T-helper 17 cell (primary cell): ENCODE measurements at regions not wholly inside any gene's neighbourhood (a gene's known extent, or its start where the extent isn't known, plus 50 kb on each side); places are given as distances from the start of the nearest gene placed in this dataset.
"Not testable (repeated sequence)": the region's sequence is repeated elsewhere in the genome, so short reads cannot be mapped to it uniquely, and the experiment has no call there.

ENCODE experiments used
- ATAC-seq: fragments of 150-1000 bp; cut with Tn5 transposase; 2 replicates; pipeline ENCODE4 v1.10.0; 2021; ENCODE audit warnings: mild to moderate bottlenecking, moderate library complexity
- DNase-seq, 3 donors: peaks; one replicate each; pipeline versions ENCODE4 v3.0.0 to v3.0.0-alpha.2; 2020 to 2021
- H3K9me3 ChIP-seq: one replicate; pipeline ENCODE4 v1.7.0; 2013; ENCODE audit warnings: low read length, mild to moderate bottlenecking; ENCODE audit not compliant: control insufficient read depth, poor library complexity, severe bottlenecking
- H3K27ac Mint-ChIP-seq: one replicate; pipeline ENCODE4 v1.8.0; 2022; ENCODE audit warnings: mild to moderate bottlenecking, moderate library complexity, mixed read lengths
- H3K27me3 Mint-ChIP-seq: one replicate; pipeline ENCODE4 v1.8.0; 2022; ENCODE audit warnings: mixed read lengths
- H3K36me3 Mint-ChIP-seq: one replicate; pipeline ENCODE4 v1.8.0; 2022; ENCODE audit warnings: low read depth, mixed read lengths
- H3K4me1 Mint-ChIP-seq: one replicate; pipeline ENCODE4 v1.8.0; 2022; ENCODE audit warnings: mild to moderate bottlenecking, mixed read lengths
- H3K4me3 Mint-ChIP-seq: one replicate; pipeline ENCODE4 v1.8.0; 2022; ENCODE audit warnings: mild to moderate bottlenecking, moderate library complexity, mixed read lengths

DNA sequence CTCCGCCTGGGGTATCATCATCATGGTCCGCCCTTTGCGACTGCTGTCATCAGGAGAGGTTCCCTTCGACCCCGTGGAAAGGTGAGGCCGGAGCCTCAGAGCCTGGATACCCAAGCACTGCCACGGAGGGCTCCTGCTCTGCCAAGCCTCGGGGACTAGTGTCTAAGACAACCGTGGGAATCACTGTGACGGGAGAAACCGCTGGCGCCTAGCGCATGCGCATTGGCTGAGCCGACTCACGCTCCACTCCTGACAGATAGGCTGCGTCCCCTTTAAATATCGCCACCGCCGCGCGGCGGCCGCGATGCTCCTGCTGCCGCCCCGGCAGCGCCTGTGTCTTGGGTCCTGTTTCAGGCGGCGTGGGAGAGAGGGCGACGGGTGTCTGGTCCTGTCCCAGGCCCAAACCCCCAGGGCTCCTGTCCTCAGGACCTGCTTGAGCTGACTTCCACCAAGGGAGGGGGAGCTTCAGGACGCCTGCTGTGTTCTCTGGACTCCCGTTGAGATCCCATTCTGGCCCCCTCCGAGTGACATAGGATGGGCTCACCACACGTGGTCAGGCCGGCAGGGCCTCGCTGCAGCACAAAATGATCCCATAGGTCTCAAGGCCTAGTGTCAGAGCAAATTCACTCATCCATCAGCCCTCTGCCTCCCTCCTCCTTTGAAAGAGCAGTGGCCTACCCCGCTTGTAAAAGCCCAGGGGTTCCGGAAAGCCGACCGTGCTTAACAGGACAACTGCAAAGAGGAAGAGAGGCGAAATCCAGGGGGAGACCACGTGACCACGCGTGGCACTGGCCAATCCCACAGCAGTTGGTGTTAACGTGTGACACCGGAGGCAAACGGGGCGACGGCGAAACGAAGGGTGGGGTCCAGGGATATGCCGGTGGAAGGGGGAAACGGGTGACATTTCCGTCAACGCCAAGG is 707.2 kb upstream of the TPTE start:
- H3K27ac Mint-ChIP-seq, H3K4me1 Mint-ChIP-seq, H3K9me3 ChIP-seq, DNase-seq, H3K4me3 Mint-ChIP-seq, ATAC-seq, H3K27me3 Mint-ChIP-seq, H3K36me3 Mint-ChIP-seq: not testable (repeated sequence)

DNA sequence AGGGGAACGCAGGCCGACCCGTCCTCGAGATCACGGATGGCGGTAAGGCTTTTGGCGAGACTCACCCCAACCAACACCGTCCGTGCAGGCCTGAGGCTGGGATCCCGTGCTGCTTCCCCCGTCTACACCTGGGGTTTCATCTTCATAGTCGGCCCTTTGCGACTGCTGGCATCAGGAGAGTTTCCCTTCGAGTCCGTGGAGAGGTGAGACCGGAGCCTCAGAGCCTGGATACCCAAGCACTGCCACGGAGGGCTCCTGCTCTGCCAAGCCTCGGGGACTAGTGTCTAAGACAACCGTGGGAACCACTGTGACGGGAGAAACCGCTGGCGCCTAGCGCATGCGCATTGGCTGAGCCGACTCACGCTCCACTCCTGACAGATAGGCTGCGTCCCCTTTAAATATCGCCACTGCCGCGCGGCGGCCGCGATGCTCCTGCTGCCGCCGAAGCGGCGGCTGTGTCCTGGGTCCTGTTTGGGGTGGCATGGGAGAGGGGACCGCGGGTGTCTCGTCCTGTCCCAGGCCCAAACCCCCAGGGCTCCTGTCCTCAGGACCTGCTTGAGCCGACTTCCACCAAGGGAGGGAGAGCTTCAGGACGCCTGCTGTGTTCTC is 706.1 kb upstream of the TPTE start:
- not testable (repeated sequence) for H3K36me3 Mint-ChIP-seq, H3K27ac Mint-ChIP-seq, H3K4me3 Mint-ChIP-seq, H3K4me1 Mint-ChIP-seq, H3K27me3 Mint-ChIP-seq, ATAC-seq, H3K9me3 ChIP-seq, DNase-seq

DNA sequence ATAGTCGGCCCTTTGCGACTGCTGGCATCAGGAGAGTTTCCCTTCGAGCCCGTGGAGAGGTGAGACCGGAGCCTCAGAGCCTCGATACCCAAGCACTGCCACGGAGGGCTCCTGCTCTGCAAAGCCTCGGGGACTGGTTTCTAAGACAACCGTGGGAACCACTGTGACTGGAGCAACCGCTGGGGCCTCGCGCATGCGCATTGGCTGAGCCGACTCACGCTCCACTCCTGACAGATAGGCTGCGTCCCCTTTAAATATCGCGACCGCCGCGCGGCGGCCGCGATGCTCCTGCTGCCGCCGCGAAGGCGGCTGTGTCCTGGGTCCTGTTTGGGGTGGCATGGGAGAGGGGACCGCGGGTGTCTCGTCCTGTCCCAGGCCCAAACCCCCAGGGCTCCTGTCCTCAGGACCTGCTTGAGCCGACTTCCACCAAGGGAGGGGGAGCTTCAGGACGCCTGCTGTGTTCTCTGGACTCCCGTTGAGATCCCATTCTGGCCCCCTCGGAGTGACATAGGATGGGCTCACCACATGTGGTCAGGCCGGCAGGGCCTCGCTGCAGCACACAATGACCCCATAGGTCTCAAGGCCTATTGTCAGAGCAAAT is 704.5 kb upstream of the TPTE start:
- not testable (repeated sequence) for DNase-seq, H3K4me1 Mint-ChIP-seq, ATAC-seq, H3K4me3 Mint-ChIP-seq, H3K36me3 Mint-ChIP-seq, H3K27me3 Mint-ChIP-seq, H3K27ac Mint-ChIP-seq, H3K9me3 ChIP-seq

DNA sequence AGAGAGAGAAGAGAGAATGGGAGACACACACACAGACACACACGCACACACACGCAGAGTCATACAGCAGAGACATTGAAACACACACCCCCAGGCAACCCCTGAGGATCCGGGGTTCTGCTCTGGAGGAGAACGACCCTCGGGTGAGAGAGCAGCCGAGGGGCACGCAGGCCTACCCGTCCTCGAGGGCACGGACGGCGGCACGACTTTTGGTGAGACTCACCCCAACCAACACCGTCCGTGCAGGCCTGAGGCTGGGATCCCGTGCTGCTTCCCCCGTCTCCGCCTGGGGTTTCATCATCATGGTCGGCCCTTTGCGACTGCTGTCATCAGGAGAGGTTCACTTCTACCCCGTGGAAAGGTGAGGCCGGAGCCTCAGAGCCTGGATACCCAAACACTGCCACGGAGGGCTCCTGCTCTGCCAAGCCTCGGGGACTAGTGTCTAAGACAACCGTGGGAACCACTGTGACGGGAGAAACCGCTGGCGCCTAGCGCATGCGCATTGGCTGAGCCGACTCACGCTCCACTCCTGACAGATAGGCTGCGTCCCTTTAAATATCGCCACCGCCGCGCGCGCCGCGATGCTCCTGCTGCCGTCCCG is 703.4 kb upstream of the TPTE start:
- not testable (repeated sequence) for H3K36me3 Mint-ChIP-seq, H3K4me1 Mint-ChIP-seq

DNA sequence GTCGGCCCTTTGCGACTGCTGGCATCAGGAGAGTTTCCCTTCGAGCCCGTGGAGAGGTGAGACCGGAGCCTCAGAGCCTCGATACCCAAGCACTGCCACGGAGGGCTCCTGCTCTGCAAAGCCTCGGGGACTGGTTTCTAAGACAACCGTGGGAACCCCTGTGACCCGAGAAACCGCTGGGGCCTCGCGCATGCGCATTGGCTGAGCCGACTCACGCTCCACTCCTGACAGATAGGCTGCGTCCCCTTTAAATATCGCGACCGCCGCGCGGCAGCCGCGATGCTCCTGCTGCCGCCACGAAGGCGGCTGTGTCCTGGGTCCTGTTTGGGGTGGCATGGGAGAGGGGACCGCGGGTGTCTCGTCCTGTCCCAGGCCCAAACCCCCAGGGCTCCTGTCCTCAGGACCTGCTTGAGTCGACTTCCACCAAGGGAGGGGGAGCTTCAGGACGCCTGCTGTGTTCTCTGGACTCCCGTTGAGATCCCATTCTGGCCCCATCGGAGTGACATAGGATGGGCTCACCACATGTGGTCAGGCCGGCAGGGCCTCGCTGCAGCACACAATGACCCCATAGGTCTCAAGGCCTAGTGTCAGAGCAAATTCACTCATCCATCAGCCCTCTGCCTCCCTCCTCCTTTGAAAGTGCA is 701.7 kb upstream of the TPTE start:
- DNase-seq, H3K4me3 Mint-ChIP-seq, H3K36me3 Mint-ChIP-seq, H3K27me3 Mint-ChIP-seq, H3K4me1 Mint-ChIP-seq, H3K9me3 ChIP-seq, ATAC-seq, H3K27ac Mint-ChIP-seq: not testable (repeated sequence)

More for the DNA sequence above, 703.4 kb upstream of the TPTE start:
- not testable (repeated sequence) for ATAC-seq, H3K27me3 Mint-ChIP-seq, H3K4me3 Mint-ChIP-seq, H3K27ac Mint-ChIP-seq, DNase-seq, H3K9me3 ChIP-seq

DNA sequence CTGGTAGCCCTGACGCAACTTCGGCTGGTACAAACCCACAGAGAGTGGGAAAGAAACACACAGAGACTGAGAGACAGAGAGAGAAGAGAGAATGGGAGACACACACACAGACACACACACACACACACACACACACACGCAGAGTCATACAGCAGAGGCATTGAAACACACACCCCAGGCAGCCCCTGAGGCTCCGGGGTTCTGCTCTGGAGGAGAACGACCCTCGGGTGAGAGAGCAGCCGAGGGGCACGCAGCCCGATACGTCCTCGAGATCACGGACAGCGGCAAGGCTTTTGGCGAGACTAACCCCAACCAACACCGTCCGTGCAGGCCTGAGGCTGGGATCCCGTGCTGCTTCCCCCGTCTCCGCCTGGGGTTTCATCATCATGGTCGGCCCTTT is 700.8 kb upstream of the TPTE start:
- not testable (repeated sequence) for H3K36me3 Mint-ChIP-seq, H3K27me3 Mint-ChIP-seq, H3K4me3 Mint-ChIP-seq, ATAC-seq, H3K9me3 ChIP-seq, DNase-seq, H3K27ac Mint-ChIP-seq, H3K4me1 Mint-ChIP-seq

DNA sequence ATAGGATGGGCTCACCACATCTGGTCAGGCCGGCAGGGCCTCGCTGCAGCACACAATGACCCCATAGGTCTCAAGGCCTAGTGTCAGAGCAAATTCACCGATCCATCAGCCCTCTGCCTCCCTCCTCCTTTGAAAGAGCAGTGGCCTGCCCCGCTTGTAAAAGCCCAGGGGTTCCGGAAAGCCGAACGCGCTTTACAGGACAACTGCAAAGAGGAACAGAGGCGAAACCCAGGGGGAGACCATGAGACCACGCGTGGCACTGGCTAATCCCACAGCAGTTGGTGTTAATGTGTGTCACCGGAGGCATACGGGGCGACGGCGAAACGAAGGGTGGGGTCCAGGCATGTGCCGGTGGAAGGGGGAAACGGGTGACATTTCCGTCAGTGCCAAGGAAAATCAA is 699.9 kb upstream of the TPTE start:
- H3K9me3 ChIP-seq, ATAC-seq, H3K27me3 Mint-ChIP-seq, DNase-seq, H3K4me1 Mint-ChIP-seq, H3K27ac Mint-ChIP-seq, H3K36me3 Mint-ChIP-seq, H3K4me3 Mint-ChIP-seq: not testable (repeated sequence)

DNA sequence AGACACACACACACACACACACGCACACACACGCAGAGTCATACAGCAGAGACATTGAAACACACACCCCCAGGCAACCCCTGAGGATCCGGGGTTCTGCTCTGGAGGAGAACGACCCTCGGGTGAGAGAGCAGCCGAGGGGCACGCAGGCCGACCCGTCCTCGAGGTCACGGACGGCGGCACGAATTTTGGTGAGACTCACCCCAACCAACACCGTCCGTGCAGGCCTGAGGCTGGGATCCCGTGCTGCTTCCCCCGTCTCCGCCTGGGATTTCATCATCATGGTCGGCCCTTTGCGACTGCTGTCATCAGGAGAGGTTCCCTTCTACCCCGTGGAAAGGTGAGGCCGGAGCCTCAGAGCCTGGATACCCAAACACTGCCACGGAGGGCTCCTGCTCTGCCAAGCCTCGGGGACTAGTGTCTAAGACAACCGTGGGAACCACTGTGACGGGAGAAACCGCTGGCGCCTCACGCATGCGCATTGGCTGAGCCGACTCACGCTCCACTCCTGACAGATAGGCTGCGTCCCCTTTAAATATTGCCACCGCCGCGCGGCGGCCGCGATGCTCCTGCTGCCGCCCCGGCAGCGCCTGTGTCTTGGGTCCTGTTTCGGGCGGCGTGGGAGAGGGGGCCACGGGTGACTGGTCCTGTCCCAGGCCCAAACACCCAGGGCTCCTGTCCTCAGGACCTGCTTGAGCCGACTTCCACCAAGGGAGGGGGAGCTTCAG is 699.1 kb upstream of the TPTE start:
- H3K9me3 ChIP-seq, ATAC-seq, H3K27ac Mint-ChIP-seq, H3K36me3 Mint-ChIP-seq, H3K4me3 Mint-ChIP-seq, H3K4me1 Mint-ChIP-seq, DNase-seq, H3K27me3 Mint-ChIP-seq: not testable (repeated sequence)

DNA sequence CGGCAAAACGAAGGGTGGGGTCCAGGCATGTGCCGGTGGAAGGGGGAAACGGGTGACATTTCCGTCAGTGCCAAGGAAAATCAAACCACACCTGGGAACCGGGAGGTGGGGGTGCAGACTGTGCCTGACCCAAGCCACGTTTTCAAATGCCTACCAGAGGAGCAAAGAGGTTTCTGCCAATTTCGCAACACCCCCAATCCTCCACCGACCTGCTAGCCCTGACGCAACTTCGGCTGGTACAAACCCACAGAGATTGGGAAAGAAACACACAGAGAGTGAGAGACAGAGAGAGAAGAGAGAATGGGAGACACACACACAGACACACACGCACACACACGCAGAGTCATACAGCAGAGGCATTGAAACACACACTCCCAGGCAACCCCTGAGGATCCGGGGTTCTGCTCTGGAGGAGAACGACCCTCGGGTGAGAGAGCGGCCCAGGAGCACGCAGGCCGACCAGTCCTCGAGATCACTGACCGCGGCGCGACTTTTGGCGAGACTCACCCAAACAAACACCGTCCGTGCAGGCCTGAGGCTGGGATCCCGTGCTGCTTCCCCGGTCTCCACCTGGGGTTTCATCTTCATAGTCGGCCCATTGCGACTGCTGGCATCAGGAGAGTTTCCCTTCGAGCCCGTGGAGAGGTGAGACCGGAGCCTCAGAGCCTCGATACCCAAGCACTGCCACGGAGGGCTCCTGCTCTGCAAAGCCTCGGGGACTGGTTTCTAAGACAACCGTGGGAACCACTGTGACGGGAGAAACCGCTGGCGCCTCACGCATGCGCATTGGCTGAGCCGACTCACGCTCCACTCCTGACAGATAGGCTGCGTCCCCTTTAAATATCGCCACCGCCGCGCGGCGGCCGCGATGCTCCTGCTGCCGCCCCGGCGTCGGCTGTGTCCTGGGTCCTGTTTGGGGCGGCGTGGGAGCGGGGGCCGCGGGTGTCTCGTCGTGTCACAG is 697.9 kb upstream of the TPTE start:
- H3K36me3 Mint-ChIP-seq, ATAC-seq, H3K27me3 Mint-ChIP-seq, H3K4me3 Mint-ChIP-seq, H3K9me3 ChIP-seq, H3K4me1 Mint-ChIP-seq, H3K27ac Mint-ChIP-seq: not testable (repeated sequence)
- DNase-seq, result peak in 1 of 3 donors; percentile 30

DNA sequence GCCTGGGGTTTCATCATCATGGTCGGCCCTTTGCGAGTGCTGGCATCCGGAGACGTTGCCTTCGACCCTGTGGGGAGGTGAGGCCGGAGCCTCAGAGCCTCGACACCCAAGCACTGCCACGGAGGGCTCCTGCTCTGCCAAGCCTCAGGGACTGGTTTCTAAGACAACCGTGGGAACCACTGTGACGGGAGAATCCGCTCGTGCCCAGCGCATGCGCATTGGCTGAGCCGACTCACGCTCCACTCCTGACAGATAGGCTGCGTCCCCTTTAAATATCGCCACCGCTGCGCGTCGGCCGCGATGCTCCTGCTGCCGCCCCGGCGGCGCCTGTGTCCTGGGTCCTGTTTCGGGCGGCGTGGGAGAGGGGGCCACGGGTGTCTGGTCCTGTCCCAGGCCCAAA is 690.6 kb upstream of the TPTE start:
- not testable (repeated sequence) for H3K4me1 Mint-ChIP-seq, H3K36me3 Mint-ChIP-seq, H3K4me3 Mint-ChIP-seq, DNase-seq, H3K27me3 Mint-ChIP-seq, ATAC-seq, H3K9me3 ChIP-seq, H3K27ac Mint-ChIP-seq

DNA sequence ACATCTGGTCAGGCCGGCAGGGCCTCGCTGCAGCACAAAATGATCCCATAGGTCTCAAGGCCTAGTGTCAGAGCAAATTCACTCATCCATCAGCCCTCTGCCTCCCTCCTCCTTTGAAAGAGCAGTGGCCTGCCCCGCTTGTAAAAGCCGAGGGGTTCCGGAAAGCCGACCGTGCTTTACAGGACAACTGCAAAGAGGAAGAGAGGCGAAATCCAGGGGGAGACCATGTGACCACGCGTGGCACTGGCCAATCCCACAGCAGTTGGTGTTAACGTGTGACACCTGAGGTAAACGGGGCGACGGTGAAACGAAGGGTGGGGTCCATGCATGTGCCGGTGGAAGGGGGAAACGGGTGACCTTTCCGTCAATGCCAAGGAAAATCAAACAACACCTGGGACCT is 688.6 kb upstream of the TPTE start:
- not testable (repeated sequence) for H3K4me1 Mint-ChIP-seq, H3K27me3 Mint-ChIP-seq, DNase-seq, H3K36me3 Mint-ChIP-seq, H3K4me3 Mint-ChIP-seq, ATAC-seq, H3K9me3 ChIP-seq, H3K27ac Mint-ChIP-seq

DNA sequence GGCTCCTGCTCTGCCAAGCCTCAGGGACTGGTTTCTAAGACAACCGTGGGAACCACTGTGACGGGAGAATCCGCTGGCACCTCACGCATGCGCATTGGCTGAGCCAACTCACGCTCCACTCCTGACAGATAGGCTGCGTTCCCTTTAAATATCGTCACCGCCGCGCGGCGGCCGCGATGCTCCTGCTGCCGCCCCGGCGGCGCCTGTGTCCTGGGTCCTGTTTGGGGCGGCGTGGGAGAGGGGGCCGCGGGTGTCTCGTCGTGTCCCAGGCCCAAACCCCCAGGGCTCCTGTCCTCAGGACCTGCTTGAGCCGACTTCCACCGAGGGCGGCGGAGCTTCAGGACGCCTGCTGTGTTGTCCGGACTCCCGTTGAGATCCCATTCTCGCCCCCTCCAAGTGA is 684.8 kb upstream of the TPTE start:
- H3K4me3 Mint-ChIP-seq, ATAC-seq, H3K27me3 Mint-ChIP-seq, H3K36me3 Mint-ChIP-seq, DNase-seq, H3K4me1 Mint-ChIP-seq, H3K9me3 ChIP-seq, H3K27ac Mint-ChIP-seq: not testable (repeated sequence)
